Panc1 (cell line): ENCODE measurements at regions not wholly inside any gene's neighbourhood (a gene's known extent, or its start where the extent isn't known, plus 50 kb on each side); places are given as distances from the start of the nearest gene placed in this dataset.

Experiments
- ATAC-seq: fragments of 200-7000 bp; cut with Tn5 transposase; 2 replicates; pipeline ENCODE4 v1.9.1; 2020; ENCODE audit warnings: mild to moderate bottlenecking, moderate library complexity
- BruUV-seq: library from RNA; stranded (reverse); fragments of 400-500 nt; replicated peaks from 2 replicates; lab custom pipeline; 2021; lab: Mats Ljungman, UMichigan
- CTCF ChIA-PET: fragments of 300-600 bp; sonication (Branson Sonifier 250); formaldehyde crosslinking; loops from one replicate; lab custom pipeline; 2022; ENCODE audit warnings: antibody characterized with exemption; lab: Charles Lee
- POLR2A ChIA-PET: fragments of 300-600 bp; sonication (Branson Sonifier 250); formaldehyde crosslinking; loops from one replicate; lab custom pipeline; 2022; ENCODE audit warnings: antibody characterized with exemption; lab: Charles Lee
- DNase-seq: peaks from one replicate; pipeline ENCODE4 v3.0.0-alpha.2; 2010; ENCODE audit warnings: low read depth, low spot score
- H3K27ac ChIP-seq: 2 replicates; pipeline ENCODE4 v1.5.1; 2011; ENCODE audit warnings: mild to moderate bottlenecking, low read length, inconsistent platforms
- H3K27me3 ChIP-seq: fragments of 200-500 bp; sonication (Bioruptor generic); 2 replicates; pipeline ENCODE4 v1.6.0; 2014; ENCODE audit warnings: low read length, inconsistent platforms; ENCODE audit not compliant: control insufficient read depth, insufficient read depth
- H3K36me3 ChIP-seq: fragments of 200-500 bp; sonication (Bioruptor generic); 2 replicates; pipeline ENCODE4 v1.5.1; 2014; ENCODE audit warnings: inconsistent platforms, mild to moderate bottlenecking, low read length, moderate library complexity; ENCODE audit not compliant: control insufficient read depth, insufficient read depth
- H3K4me1 ChIP-seq: 2 replicates; pipeline ENCODE4 v1.5.1; 2011; ENCODE audit warnings: inconsistent platforms, mild to moderate bottlenecking, low read length, moderate library complexity; ENCODE audit not compliant: control insufficient read depth, insufficient read depth
- H3K4me3 ChIP-seq, 2 experiments: 2 replicates each; pipeline ENCODE4 v1.5.1; 2011 to 2012; ENCODE audit warnings: low read depth in 2 of 2, low read length in 2 of 2, mild to moderate bottlenecking in 2 of 2, inconsistent platforms in 1 of 2, moderate library complexity in 1 of 2
- H3K9me3 ChIP-seq: fragments of 200-500 bp; sonication (Bioruptor generic); 2 replicates; pipeline ENCODE4 v1.5.1; 2014; ENCODE audit warnings: low read depth, mild to moderate bottlenecking, inconsistent platforms, low read length, moderate library complexity; ENCODE audit not compliant: control insufficient read depth, insufficient read depth
- CTCF ChIP-seq: fragments of 450-650 bp; IDR thresholded peaks from 2 replicates; pipeline ENCODE4 v1.5.1; 2017; ENCODE audit warnings: mild to moderate bottlenecking
- POLR2AphosphoS5 ChIP-seq: IDR thresholded peaks from 2 replicates; pipeline ENCODE4 v1.6.1; 2012; ENCODE audit warnings: mild to moderate bottlenecking, low read depth, low read length, moderate library complexity
- REST ChIP-seq, 2 experiments: IDR thresholded peaks; 2 replicates each; pipeline ENCODE4 v1.6.1; 2011 to 2012; ENCODE audit warnings: low read depth in 2 of 2, control low read depth in 1 of 2, low read length in 1 of 2, mild to moderate bottlenecking in 1 of 2, moderate library complexity in 1 of 2; ENCODE audit not compliant: insufficient read depth in 1 of 2
- SIN3A ChIP-seq: IDR thresholded peaks from 2 replicates; pipeline ENCODE4 v1.6.1; 2012; ENCODE audit warnings: low read depth, mild to moderate bottlenecking, low read length, moderate library complexity, borderline replicate concordance; ENCODE audit not compliant: insufficient read depth
- TCF7L2 ChIP-seq: IDR thresholded peaks from 2 replicates; pipeline ENCODE4 v1.6.1; 2011; ENCODE audit warnings: mild to moderate bottlenecking, low read depth, low read length, inconsistent platforms
- in situ Hi-C: cut with HindIII; loops from 2 replicates; pipeline ENCODE4 v1.10.0; 2016; ENCODE audit warnings: low sequenced_read_pairs, low pct_unique_long_range_greater_than_20kb
- intact Hi-C: fragments of 100-400 bp; cut with micrococcal nuclease; formaldehyde crosslinking; loops from one replicate; pipeline ENCODE4 v1.10.0; 2022; ENCODE audit not compliant: unreplicated experiment

- no peaks in the 10 kb centered on the region for H3K9me3 ChIP-seq
- H3K27me3 ChIP-seq: no peaks in the 10 kb centered on the region
- intact Hi-C loops: no loop called here
- H3K36me3 ChIP-seq: no peaks in the 10 kb centered on the region
- TF ChIP-seq CTCF: no peak
- TF ChIP-seq TCF7L2: no peak
- no peak for TF ChIP-seq REST (IDR thresholded peaks at IDR 0.05; ENCODE audit: insufficient read depth in 1 of 2, low read depth in 2 of 2, low read length in 1 of 2)
- TF ChIP-seq POLR2AphosphoS5: no peak
- TF ChIP-seq SIN3A: no peak
- in situ Hi-C loops: no loop called here
- DNase-seq: no peak
- CTCF ChIA-PET: no interaction called here
- H3K4me1 ChIP-seq: no peaks in the 10 kb centered on the region
- no TSS peak for BruUV-seq
- no peak overlapping the region for H3K27ac ChIP-seq
- no peak for ATAC-seq
- POLR2A ChIA-PET: no interaction called here
- H3K4me3 ChIP-seq: no peak overlapping the region
Observed at GRCh38 chr1:200269256-200269655, 140.6 kb downstream of the ZNF281 start.

- intact Hi-C loops: no loop called here
- H3K4me3 ChIP-seq: no peak overlapping the region
- TF ChIP-seq POLR2AphosphoS5 (no peak), TCF7L2 (no peak), REST (IDR thresholded peaks at IDR 0.05; ENCODE audit: insufficient read depth in 1 of 2, low read depth in 2 of 2, low read length in 1 of 2) (no peak), SIN3A (no peak), CTCF (no peak)
- ChIA-PET CTCF (no interaction called here), POLR2A (interaction anchor here (0.5 kb wide), 1 partner anchor 73 kb away, joined by 3 read pairs; no protein-coding TSS in a partner anchor)
- no TSS peak for BruUV-seq
- no peak overlapping the region for H3K27ac ChIP-seq
- no peaks in the 10 kb centered on the region for H3K36me3 ChIP-seq
- in situ Hi-C loops: no loop called here
- H3K9me3 ChIP-seq: no peaks in the 10 kb centered on the region
- ATAC-seq (no peak), DNase-seq (no peak)
- H3K4me1 ChIP-seq: no peaks in the 10 kb centered on the region
- H3K27me3 ChIP-seq: no peaks in the 10 kb centered on the region
Observed at GRCh38 chr1:200267937-200268336, 141.9 kb downstream of the ZNF281 start.
